Left lung (tissue), 4 donors: ENCODE measurements at regions not wholly inside any gene's neighbourhood (a gene's known extent, or its start where the extent isn't known, plus 50 kb on each side); places are given as distances from the start of the nearest gene placed in this dataset.

Experiments
- ATAC-seq: fragments of 200-7000 bp; cut with Tn5 transposase; one replicate; pipeline ENCODE4 v1.9.1; 2020; ENCODE audit warnings: moderate library complexity
- DNase-seq, 4 donors: peaks; one replicate each; pipeline ENCODE4 v3.0.0-alpha.2; 2013 to 2020
- H3K27ac ChIP-seq, 2 donors: fragments of 200-600 bp; sonication (generic) in 1 of 2; one replicate each; pipeline versions ENCODE4 v1.5.0 to v1.8.0; 2020 to 2021
- H3K27me3 ChIP-seq, 2 donors: fragments of 200-600 bp; sonication (generic) in 1 of 2; one replicate each; pipeline versions ENCODE4 v1.5.0 to v1.8.0; 2020 to 2021
- H3K36me3 ChIP-seq, 2 donors: fragments of 200-600 bp; sonication (generic) in 1 of 2; one replicate each; pipeline versions ENCODE4 v1.5.0 to v1.8.0; 2020 to 2021
- H3K4me1 ChIP-seq, 2 donors: fragments of 200-600 bp; one replicate each; pipeline ENCODE4 v1.8.0; 2021
- H3K4me3 ChIP-seq, 2 donors: fragments of 200-600 bp; sonication (generic) in 1 of 2; one replicate each; pipeline versions ENCODE4 v1.5.0 to v1.8.0; 2020 to 2021; ENCODE audit warnings: mild to moderate bottlenecking in 1 of 2
- H3K9me3 ChIP-seq, 2 donors: fragments of 200-600 bp; sonication (generic) in 1 of 2; one replicate each; pipeline versions ENCODE4 v1.5.0 to v1.8.0; 2020 to 2021
- CTCF ChIP-seq, 2 donors: fragments of 200-600 bp; sonication (generic) in 1 of 2; IDR thresholded peaks; one replicate each; pipeline versions ENCODE4 v1.5.0 to v1.8.0; 2021; ENCODE audit warnings: antibody characterized with exemption in 2 of 2
- intact Hi-C, 2 donors: fragments of 100-400 bp; cut with DNase I; formaldehyde crosslinking; loops; one replicate each; pipeline versions ENCODE4 v1.11.2 to v1.14.2; 2022
- donor health status: DM: no; HTN: yes; CAD: no.
- donor health status: DM: no; HTN: no; CAD: no.

GRCh38 chr5:1997640-1998347 is 115.1 kb upstream of the IRX4 start:
- Histone ChIP-seq H3K27me3 (peaks cover 0 to 20% of the 10 kb centered on the region in 2 donors), H3K27ac (no peak overlapping the region), H3K36me3 (no peaks in the 10 kb centered on the region), H3K4me3 (no peak overlapping the region), H3K4me1 (no peaks in the 10 kb centered on the region), H3K9me3 (peaks cover 0 to 5% of the 10 kb centered on the region in 2 donors)
- intact Hi-C loops: no loop called here
- ATAC-seq (no peak), DNase-seq (no peak)
- TF ChIP-seq CTCF (IDR thresholded peaks at IDR 0.05): no peak

- peaks cover 0 to 9% of the 10 kb centered on the region in 2 donors for H3K9me3 ChIP-seq
- no peak for DNase-seq
- intact Hi-C loops: no loop called here
Observed at GRCh38 chr5:1995491-1995890, 112.8 kb upstream of the IRX4 start.

GRCh38 chr5:1987471-1987870 is 104.7 kb upstream of the IRX4 start:
- DNase-seq (no peak), ATAC-seq (no peak)
- Histone ChIP-seq H3K36me3 (no peaks in the 10 kb centered on the region), H3K4me1 (no peaks in the 10 kb centered on the region), H3K9me3 (peaks cover 0 to 2% of the 10 kb centered on the region in 2 donors), H3K4me3 (no peak overlapping the region), H3K27ac (no peak overlapping the region), H3K27me3 (peaks cover 0 to 10% of the 10 kb centered on the region in 2 donors)
- intact Hi-C loops: no loop called here
- TF ChIP-seq CTCF (IDR thresholded peaks at IDR 0.05): no peak

More at GRCh38 chr5:1995491-1995890, 112.8 kb upstream of the IRX4 start:
- H3K36me3 ChIP-seq: no peaks in the 10 kb centered on the region
- H3K27ac ChIP-seq: no peak overlapping the region
- TF ChIP-seq CTCF (IDR thresholded peaks at IDR 0.05): no peak
- ATAC-seq: no peak
- no peaks in the 10 kb centered on the region for H3K4me1 ChIP-seq
- no peak overlapping the region for H3K4me3 ChIP-seq
- peaks cover 0 to 2% of the 10 kb centered on the region in 2 donors for H3K27me3 ChIP-seq

GRCh38 chr5:1985781-1986180 is 103.1 kb upstream of the IRX4 start:
- Histone ChIP-seq H3K4me3 (no peak overlapping the region), H3K27me3 (peaks cover 0 to 10% of the 10 kb centered on the region in 2 donors), H3K36me3 (no peaks in the 10 kb centered on the region), H3K9me3 (no peaks in the 10 kb centered on the region), H3K4me1 (no peaks in the 10 kb centered on the region), H3K27ac (no peak overlapping the region)
- intact Hi-C loops: no loop called here
- ATAC-seq: no peak
- no peak for DNase-seq
- TF ChIP-seq CTCF (IDR thresholded peaks at IDR 0.05): no peak

GRCh38 chr5:1983919-1984695 is 101.4 kb upstream of the IRX4 start:
- Histone ChIP-seq H3K9me3 (no peaks in the 10 kb centered on the region), H3K4me3 (no peak overlapping the region), H3K36me3 (no peaks in the 10 kb centered on the region), H3K27ac (no peak overlapping the region), H3K4me1 (no peaks in the 10 kb centered on the region), H3K27me3 (peaks cover 0 to 10% of the 10 kb centered on the region in 2 donors)
- intact Hi-C loops: no loop called here
- TF ChIP-seq CTCF (IDR thresholded peaks at IDR 0.05): no peak
- ATAC-seq (no peak), DNase-seq (no peak)
